Activated CD8-positive, alpha-beta memory T cell treated with anti-CD3 and anti-CD28 coated beads for 4 hours (primary cell): ENCODE measurements at regions not wholly inside any gene's neighbourhood (a gene's known extent, or its start where the extent isn't known, plus 50 kb on each side); places are given as distances from the start of the nearest gene placed in this dataset.

Source experiments
- DNase-seq, 2 donors: peaks; one replicate each; pipeline ENCODE4 v3.0.0-alpha.2; 2020; ENCODE audit warnings: low read depth in 2 of 2

DNA sequence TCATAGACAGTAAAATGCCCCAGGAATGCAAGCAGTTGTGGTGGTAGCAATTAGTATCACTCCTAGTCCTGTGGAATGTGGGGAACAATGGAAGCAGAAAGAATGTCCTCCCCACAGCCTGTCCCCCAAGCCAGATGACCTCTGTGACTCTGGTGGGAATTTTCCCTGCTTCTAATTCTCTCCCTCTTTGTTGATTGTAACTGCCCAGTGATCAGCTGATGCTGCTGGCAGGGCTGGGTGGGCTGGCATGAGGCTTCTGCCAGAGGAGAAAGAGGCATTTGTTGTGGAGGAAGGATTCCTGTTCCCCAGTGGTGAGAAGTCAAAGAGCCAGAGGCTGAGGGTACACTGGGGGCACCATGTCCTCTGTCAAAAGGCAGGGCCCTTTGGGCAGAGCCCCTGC is 116.7 kb upstream of the NCAM1 start:
- DNase-seq: no peak

DNA sequence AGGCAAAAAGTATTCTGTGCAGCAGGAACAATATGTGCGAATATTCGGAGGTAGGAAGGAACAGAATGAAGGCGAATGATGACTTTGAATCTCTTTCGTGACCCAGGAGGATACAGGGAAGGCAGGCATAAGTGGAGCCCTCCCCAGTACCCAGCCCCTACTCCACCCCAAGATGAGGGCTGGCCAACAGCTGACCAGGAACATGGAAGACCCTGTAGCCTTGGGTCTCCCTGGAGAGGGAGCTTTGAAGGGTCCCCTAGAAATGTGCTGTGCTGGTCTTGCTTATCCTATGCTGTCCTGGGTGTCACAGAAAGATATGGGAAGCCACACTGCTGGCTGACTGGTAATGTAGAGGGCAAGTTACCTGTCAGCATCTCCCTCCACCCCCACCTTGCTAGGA is 113.7 kb upstream of the NCAM1 start:
- no peak for DNase-seq

DNA sequence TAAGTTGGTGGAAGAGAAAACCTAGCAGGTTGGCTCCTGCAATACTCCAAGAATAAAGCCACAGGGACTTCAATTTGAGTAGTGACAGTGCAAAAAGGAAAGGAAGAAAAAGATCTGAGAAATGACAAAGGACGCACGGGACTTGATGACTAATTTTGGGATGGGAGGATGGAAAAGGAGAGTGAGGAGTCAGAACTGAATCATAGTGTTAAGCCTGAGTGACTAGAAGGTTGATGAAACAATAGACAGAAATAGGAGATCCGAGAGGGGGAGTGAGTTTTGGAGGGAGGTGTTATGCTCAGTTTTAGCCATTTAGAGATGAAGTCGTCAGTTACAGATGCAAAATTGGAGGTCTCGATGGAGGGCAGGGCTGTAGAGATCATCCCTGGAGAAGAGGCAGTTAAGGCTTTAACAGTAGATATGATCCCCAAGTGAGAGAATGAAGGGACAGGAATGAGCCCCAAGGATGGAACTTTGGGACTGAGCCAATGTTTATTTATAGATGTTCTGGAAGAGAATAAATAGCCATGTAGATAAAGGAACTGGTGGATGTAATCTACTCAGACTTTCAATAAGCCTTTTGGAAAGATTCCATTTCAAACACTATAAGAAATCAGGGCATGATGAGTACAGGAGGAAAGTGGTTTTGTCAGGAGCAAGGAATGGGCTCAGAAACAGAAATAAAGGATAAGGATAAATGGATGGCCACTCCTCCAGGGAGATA is 108.9 kb upstream of the NCAM1 start:
- no peak for DNase-seq

DNA sequence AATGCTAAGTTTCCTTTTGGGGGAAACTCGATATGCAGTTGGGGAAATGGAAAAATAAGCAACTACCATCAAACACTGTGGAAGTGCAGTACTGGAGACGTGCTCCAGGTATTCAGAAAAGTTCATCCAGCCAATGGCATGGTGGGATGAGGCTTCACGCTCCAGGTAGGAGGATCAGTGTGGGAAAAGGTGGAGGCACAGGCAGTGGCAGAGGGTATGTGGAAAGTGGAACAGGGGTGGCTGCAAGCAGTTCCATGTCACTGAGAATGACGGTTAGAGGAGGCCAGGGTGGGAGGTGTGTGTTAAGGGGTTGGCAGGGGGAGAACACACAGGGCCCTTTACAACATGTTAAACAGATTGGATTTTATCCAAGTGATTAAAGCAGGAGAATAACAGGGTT is 105.1 kb upstream of the NCAM1 start:
- DNase-seq: no peak

DNA sequence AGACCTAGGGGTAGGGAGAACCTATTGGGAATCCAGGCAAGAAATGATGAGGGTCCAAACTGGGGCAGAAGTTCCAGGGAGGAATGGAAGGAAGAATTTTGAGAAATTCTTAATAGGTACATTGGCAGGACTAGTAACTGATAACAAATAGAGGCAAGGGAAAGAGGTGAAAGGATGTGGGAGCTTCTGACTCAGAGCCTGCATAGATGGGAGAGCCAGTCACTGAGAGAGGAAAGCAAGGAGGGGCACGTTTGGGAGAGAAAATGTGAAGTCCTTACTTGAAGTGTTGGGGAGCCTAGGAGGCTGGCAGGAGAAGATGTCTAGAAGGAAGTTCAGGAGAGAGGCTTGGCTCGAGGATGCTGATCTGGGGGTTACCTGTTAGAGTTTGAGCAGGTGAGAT is 104.6 kb upstream of the NCAM1 start:
- no peak for DNase-seq

DNA sequence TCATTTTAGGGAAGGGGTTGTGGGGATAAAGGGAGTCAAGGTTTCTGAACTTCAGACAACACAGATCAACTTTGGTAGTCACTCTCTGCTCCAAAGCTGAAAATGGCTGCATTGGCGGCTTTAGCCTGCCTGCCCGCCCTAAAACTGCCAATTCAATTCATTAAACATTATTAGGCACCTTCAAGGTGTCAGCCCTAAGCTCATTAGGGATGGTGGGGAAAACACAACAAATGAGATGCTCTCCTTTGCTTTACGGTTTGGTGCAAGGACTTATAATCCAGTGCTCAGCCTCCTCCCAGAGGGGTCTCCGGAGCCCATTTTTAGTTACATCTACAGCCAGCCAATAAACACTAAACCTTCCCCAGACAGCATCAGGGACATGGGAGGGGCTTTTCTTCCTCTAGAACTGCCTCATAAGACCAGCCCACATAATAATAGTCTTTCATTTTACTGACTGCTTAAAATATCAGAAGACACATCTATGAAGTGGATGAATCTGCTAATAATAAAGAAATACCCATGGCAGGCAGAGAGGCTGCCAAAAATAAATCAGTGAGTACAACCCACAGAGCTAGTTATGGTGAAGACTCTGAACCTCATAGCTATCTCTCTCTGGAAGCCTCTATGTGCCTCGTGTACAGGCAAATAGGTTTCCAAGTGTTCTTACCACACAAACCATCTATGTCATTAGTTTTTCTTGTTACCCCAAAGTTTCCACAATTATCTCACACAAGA is 102.8 kb upstream of the NCAM1 start:
- no peak for DNase-seq

DNA sequence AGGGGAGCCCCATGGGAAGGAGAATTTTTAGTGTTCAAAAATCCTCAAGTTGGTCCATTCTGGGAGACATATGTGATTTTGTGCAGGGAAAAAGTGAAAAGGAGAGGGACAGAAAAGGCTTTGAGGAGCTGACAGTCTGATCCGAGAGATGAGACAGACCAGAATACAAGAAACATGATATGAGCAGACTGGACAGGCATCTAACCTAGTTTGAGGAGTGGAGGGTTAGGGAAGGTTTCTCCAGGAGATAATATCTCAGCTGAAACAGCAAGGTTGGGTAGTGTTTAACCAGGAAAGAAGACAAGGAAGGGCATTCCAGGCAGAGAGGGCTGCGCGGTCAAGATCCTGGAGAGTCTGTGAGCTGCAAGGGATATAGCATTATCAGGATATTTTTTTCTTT is 101.4 kb upstream of the NCAM1 start:
- no peak for DNase-seq

DNA sequence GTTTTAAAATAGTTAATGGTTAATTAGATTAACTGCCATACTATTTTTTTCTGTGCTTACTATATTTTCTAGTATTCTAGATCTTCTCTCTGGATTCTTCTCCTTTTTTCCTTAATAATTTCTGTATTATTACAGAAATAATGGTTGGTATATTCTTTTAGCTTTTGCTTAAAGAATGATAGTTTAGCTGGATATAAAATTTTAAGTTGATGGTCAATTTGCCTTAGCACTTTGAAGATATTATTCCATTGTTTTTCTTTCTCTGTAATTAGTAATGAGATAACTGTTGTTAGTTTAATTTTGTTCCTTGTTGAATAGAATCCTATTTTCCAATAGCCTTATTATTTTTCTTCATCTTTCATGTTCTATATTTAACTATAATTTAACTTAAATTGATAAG is 99.9 kb upstream of the NCAM1 start:
- DNase-seq: no peak

DNA sequence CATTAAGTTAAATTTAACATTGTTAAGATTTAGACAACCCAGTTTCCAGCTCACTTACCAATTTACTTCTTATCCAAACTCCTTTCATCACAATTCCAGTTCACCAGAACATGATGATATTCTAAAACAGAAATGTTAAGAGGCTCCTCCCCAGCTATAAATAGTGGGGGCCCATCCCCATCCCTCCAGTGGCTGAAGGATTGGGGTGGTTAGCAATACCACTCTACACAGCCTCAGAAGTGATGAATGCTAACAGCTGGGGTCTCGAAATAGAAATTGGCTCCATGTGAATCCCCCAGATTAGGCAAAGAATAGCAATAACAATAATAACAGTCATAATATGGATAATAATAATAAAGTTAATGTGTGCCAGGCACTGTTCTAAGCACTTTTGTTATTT is 97.9 kb upstream of the NCAM1 start:
- no peak for DNase-seq

DNA sequence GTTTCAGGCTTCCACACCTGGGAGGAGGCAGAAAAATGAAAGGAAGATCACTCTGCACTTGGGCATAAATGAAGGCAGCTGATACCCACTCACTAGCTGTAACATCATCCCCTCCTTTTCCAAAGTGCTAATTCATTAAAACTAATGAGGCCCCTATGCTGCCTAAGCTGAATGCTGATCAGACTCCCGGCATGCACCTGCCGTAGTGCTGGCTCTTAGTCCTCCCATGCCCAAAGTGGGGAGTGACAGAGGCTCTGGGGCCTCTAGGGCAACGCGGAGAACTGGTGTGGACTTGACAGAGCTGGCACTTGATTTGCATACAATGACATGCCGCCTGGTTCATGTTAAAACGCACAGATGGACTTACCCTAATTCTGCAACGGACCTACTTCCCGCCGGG is 96.5 kb upstream of the NCAM1 start:
- DNase-seq: no peak

DNA sequence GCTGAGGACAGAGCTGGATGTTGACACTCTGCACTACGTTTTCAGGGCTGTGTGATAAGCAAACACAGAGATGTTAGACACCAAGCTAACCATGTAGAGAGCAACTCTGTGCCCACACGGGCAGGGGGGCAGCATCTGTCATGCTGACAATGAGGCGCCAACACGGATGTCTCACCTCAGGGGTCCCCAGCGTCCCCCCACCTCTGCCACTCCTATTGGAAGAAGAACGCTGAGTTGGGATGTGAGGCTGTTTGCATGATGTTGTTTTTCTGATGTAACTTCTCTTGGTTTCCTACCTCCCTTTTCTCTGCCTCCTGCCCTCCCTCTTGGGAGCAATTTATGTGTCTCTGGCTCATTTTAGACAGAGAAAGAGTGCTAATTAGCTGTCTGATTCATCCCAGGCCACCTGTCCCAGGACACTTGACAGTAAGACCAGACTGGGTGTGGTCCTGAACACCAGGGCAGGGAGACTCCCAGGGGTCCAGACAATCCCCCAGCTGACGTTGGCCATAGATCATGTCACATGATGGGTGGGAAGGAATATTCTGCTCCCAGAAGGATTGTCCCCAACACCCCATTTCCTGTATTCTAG is 89.2 kb upstream of the NCAM1 start:
- DNase-seq: no peak

DNA sequence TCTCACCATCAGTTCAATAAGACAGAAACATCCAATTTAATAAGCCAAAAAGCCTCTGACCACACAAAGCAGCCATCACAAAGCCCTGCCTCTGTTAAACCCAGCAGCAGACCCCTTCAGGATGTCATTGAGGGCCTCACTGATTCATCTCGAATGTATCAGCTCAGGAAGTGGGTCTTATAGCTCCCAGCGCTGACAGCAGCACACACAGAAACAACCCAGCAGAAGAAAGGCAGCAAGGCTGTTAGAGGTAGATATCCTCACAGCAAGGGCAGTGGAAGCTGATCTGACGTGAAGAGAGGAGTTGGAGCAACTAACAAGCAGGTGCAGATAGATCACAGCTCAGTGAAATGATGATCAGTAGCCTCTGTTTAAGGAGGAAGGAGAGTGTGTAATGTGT is 86.2 kb upstream of the NCAM1 start:
- no peak for DNase-seq

DNA sequence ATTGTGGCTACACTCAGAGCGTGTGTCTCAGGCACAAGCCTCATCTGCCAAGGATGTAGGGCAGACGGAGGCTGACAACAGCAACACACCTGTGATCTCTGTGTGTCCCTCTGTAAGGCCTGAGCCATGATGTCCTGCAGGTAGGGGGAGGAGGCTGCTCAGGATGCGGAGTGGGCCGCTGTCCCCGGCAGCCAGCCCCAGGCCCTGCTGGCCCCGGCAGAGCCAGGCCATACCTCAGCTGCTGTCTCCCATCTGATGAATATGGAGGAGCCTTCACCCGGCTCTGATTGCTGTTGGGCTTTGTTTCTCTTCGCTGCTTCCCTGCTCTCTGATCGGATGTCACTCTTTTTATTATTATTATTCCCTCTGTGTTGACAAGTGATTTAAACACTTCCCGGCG is 83.6 kb upstream of the NCAM1 start:
- no peak for DNase-seq

DNA sequence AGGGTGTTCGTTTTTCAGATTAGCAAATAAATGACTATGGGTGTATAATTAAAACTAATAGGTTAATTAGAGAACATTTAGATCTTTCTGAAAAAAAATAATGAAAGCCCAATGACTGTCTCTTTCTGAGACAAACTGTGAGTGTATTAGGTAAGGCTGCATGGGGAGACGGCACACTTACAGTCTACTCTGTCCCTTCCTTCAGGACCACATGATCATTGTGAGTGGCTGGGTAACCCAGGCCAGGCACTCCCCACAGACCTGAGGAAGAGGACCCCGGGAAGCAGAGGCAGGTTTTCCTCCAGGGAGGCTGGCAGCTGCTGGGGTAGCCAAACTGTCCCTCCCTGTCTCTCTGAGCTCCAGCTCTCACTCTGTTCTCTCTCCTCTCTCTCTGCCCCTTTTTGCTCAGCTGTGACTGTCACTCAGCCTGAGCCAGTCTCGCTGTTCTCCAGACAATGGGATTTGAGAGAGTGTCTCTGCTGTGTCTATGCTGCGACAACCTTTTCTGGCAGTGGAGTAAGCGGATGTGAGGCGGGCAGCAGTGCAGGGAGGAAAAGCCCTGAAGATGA is 83.1 kb upstream of the NCAM1 start:
- no peak for DNase-seq

DNA sequence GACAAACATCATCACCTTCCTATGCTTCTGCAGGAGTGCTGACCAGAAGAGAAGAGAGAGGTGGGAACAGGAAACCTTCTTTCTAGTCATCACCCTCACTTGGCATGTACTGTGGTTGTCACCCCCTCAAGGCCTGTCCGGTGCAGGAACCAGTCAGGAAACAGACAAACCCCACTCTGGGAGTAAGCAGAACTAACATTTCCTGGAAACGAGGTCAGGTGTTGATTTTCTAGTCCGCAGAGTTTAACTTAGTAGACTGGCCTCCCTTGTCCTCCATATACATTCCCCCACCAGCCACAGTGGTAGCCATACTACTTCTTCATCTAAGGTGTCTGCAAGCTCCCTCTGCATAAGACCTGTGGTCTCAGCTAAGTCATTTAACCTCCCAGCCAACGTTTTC is 80.7 kb upstream of the NCAM1 start:
- no peak for DNase-seq

DNA sequence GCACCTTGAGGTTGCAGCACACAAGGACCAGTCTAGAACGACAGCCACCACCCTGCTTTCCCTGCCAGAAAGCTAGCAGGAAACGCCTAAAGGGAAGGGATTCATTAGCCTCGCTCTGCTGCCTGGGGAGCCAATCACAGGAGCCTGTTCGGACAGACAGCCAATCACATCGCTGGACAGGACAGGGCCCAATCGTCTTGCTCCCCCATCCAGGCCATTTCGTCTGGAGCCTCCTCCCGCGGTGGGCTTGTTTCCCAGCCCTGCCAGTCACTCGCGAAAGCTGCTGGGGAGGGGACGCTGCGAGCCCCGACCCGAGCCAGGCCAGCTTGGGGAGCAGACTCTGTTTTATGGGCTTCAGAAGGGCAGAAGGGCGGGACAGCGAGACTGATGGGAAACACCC is 79.8 kb upstream of the NCAM1 start:
- DNase-seq: no peak

DNA sequence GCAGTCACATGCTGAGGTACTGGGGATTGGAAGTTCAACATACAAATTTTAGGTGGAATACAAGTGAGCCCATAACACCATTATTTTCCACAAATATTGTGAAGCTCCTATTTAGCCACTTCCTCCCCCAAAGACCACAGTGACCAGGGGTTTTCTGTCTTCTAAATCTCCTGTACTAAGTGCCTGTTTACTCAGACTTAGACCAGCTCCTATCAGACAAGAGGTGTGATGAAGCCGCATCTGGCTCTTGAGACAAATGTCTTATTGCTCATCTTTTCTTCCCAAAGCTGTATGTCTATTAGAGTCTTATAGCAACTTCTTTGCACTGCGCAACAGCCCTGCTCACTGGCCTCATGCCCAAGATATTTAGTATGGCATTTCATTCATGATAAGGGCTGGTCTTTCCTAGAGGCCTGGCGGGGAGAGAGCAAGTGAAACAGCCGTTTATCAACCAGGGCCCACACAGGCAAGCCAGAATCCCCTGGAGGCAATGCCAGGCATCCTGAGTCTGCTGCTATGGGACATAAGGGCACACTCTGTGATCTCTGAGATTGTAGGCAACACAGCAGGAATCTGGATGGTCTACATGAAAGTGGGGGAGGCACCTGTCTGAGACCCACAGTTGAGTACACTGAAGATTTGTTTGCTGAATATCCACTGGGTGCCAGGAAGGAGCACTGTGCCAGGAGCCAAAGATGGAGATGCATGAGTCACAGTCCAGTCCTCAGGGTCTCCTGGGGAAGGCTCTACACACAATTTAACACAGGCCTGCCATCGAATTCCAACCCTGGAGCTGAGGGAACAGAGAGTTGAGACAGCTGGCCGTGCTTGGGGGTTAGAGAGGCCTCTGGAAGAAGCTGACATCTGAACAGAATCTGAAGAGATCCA is 78.5 kb upstream of the NCAM1 start:
- no peak for DNase-seq

DNA sequence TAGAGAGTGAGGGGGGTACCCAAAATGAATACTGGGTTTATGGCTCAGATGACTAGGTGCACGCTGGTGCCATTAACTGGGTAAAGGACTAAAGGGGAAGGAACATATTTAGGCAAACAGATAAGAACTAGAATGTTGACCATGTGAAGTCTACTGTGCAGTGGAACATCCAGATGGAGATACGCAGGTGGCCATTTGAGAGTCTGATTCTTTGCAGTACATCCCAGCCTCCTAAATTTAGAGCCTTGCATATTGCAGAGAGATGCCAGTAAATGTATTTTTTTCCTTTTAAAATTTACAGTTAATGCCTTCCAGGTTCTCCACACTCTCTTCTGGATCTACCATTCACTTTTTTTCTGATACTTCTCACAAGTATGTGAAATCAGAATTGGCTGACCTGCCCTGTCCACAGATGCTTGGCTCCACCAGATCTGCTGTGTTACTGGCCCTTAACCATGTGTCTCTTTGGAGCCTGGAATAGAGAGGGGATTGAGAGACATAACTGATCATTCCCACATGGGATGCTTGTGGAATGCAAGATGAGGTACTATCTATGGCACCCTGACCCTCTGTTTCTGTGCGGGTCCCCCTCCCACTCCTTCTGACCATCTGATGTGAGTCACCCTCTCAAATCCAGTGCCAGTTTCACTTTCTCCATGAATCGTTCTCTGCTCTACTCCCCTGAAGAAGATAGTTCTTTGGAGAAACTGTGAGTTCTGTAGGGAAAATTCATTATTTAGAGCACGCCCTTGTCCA is 77.0 kb upstream of the NCAM1 start:
- DNase-seq: no peak

DNA sequence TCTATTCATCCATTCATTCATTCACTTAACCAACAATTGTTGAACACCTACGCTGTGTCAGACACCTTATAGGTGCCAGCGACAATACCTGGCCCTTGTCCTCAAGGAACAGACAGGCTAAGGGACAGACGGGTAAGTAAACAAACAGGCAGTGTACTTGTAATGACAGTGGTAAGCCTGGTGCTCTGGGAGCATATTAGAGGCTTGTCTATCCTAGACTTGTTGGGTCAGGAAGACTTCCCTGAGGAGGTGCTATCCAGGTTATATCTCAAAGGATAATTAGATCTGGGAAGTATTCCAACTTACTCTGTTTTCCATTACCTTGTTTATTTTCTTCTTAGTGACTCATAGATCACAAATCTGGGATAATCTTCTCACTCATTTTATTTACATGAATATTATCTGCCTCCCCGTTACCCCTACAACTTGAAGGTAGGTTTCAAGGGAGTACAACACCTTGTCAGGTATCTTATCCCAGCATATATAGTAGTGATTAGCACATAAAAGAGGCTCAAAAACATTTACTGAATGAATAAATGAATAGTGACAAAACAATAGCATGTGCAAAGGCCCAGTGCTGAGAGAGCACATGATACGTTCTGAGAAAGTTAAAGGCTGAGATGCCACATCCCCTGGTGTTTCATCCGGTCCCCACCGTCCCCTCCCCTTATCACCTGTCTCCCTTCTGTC is 75.3 kb upstream of the NCAM1 start:
- no peak for DNase-seq
